IMR-90 (cell line): ENCODE measurements at regions not wholly inside any gene's neighbourhood (a gene's known extent, or its start where the extent isn't known, plus 50 kb on each side); places are given as distances from the start of the nearest gene placed in this dataset.

Experiments used
- ATAC-seq: fragments of 200-7000 bp; cut with Tn5 transposase; 2 replicates; pipeline ENCODE4 v1.9.1; 2020; ENCODE audit warnings: low read depth, mild to moderate bottlenecking, moderate library complexity
- BruUV-seq: library from RNA; stranded (reverse); fragments of 400-500 nt; replicated peaks from 2 replicates; lab custom pipeline; 2021; lab: Mats Ljungman, UMichigan
- CTCF ChIA-PET: fragments of 300-600 bp; formaldehyde crosslinking; extraction: SDS; loops from one replicate; lab custom pipeline; 2021; ENCODE audit warnings: antibody characterized with exemption; lab: Yijun Ruan, JAX
- POLR2A ChIA-PET: fragments of 300-600 bp; sonication (Branson Sonifier 250); formaldehyde crosslinking; loops from one replicate; lab custom pipeline; 2022; ENCODE audit warnings: antibody characterized with exemption; ENCODE audit not compliant: unreplicated experiment; lab: Charles Lee
- DNase-seq: peaks from one replicate; pipeline ENCODE4 v3.0.0; 2013
- H2AFZ ChIP-seq: replicated peaks from 2 replicates; pipeline ENCODE3; 2013; ENCODE audit warnings: low read length, mild to moderate bottlenecking; ENCODE audit not compliant: poor library complexity
- H2AK5ac ChIP-seq: 2 replicates; pipeline ENCODE4 v1.6.1; 2013; ENCODE audit warnings: low read depth, low read length, inconsistent platforms
- H2AK9ac ChIP-seq: replicated peaks from 2 replicates; pipeline ENCODE3; 2013; ENCODE audit warnings: mild to moderate bottlenecking, low read depth, low read length, moderate library complexity; ENCODE audit not compliant: poor library complexity
- H2BK120ac ChIP-seq: 2 replicates; pipeline ENCODE4 v1.6.1; 2013; ENCODE audit warnings: low read depth, low read length, inconsistent platforms
- H2BK15ac ChIP-seq: 3 replicates; pipeline ENCODE4 v1.6.1; 2013; ENCODE audit warnings: low read depth, low read length, inconsistent platforms
- H2BK20ac ChIP-seq: 2 replicates; pipeline ENCODE4 v1.6.1; 2013; ENCODE audit warnings: low read depth, mild to moderate bottlenecking, inconsistent platforms, low read length, moderate library complexity
- H2BK5ac ChIP-seq: 2 replicates; pipeline ENCODE4 v1.6.1; 2013; ENCODE audit warnings: mild to moderate bottlenecking, low read depth, low read length, inconsistent platforms; ENCODE audit not compliant: poor library complexity, severe bottlenecking
- H3K14ac ChIP-seq: replicated peaks from 2 replicates; pipeline ENCODE4 v1.6.1; 2013; ENCODE audit warnings: low read depth, low read length, inconsistent platforms
- H3K18ac ChIP-seq: 2 replicates; pipeline ENCODE4 v1.6.1; 2013; ENCODE audit warnings: low read depth, low read length, control low read depth
- H3K23ac ChIP-seq: 2 replicates; pipeline ENCODE4 v1.6.1; 2013; ENCODE audit warnings: low read depth, low read length, inconsistent platforms
- H3K27ac ChIP-seq: 2 replicates; pipeline ENCODE4 v1.5.1; 2013; ENCODE audit warnings: mild to moderate bottlenecking, control low read depth, low read length; ENCODE audit not compliant: insufficient read depth
- H3K27me3 ChIP-seq: 2 replicates; pipeline ENCODE4 v1.6.1; 2013; ENCODE audit warnings: low read length; ENCODE audit not compliant: control insufficient read depth, insufficient read depth
- H3K36me3 ChIP-seq: 2 replicates; pipeline ENCODE4 v1.6.1; 2013; ENCODE audit warnings: low read length, mixed read lengths; ENCODE audit not compliant: control insufficient read depth, insufficient read depth
- H3K4ac ChIP-seq: 2 replicates; pipeline ENCODE4 v1.6.1; 2013; ENCODE audit warnings: low read depth, low read length, inconsistent platforms
- H3K4me1 ChIP-seq: 2 replicates; pipeline ENCODE4 v1.6.1; 2013; ENCODE audit warnings: low read length, mixed read lengths; ENCODE audit not compliant: control insufficient read depth, insufficient read depth
- H3K4me2 ChIP-seq: 2 replicates; pipeline ENCODE4 v1.6.1; 2013; ENCODE audit warnings: low read depth, mild to moderate bottlenecking, control low read depth, low read length, moderate library complexity
- H3K4me3 ChIP-seq: 2 replicates; pipeline ENCODE4 v1.5.1; 2013; ENCODE audit warnings: low read depth, mild to moderate bottlenecking, control low read depth, low read length, moderate library complexity; ENCODE audit not compliant: insufficient read depth
- H3K56ac ChIP-seq: 2 replicates; pipeline ENCODE4 v1.6.1; 2013; ENCODE audit warnings: low read length, inconsistent platforms; ENCODE audit not compliant: insufficient read depth; ENCODE audit errors: extremely low read depth
- H3K79me1 ChIP-seq, 2 experiments: 2 replicates each; pipeline ENCODE4 v1.6.1; 2013; ENCODE audit warnings: low read length in 2 of 2, inconsistent platforms in 1 of 2, low read depth in 1 of 2
- H3K9ac ChIP-seq: 2 replicates; pipeline ENCODE4 v1.6.1; 2013; ENCODE audit warnings: low read depth, low read length, control low read depth
- H3K9me1 ChIP-seq: 2 replicates; pipeline ENCODE4 v1.6.1; 2013; ENCODE audit warnings: low read length, inconsistent platforms; ENCODE audit not compliant: insufficient read depth
- H3K9me3 ChIP-seq: 2 replicates; pipeline ENCODE4 v1.6.1; 2013; ENCODE audit warnings: low read length; ENCODE audit not compliant: control insufficient read depth, insufficient read depth
- H4K20me1 ChIP-seq: 2 replicates; pipeline ENCODE4 v1.6.1; 2013; ENCODE audit warnings: low read length, inconsistent platforms; ENCODE audit not compliant: insufficient read depth
- H4K5ac ChIP-seq: 2 replicates; pipeline ENCODE4 v1.6.1; 2013; ENCODE audit warnings: mild to moderate bottlenecking, low read depth, low read length, control low read depth
- H4K8ac ChIP-seq, 2 experiments: 2 replicates each; pipeline ENCODE4 v1.6.1; 2013; ENCODE audit warnings: low read depth in 2 of 2, low read length in 2 of 2, control low read depth in 1 of 2, inconsistent platforms in 1 of 2
- H4K91ac ChIP-seq: 2 replicates; pipeline ENCODE4 v1.6.1; 2013; ENCODE audit warnings: low read depth, low read length, inconsistent platforms; ENCODE audit not compliant: insufficient read depth
- RAD21 ChIP-seq: IDR thresholded peaks from 2 replicates; pipeline ENCODE4 v1.6.1; 2012; ENCODE audit warnings: low read length, improper control_type of control experiment
- WGBS, 2 experiments: methylation state at CpG; one replicate each; pipeline versions ENCODE4 v1.1.5 to v1.1.7; 2013; ENCODE audit warnings: missing lambda C conversion rate in 2 of 2; ENCODE audit not compliant: insufficient read length in 1 of 2; ENCODE audit errors: extremely low coverage in 2 of 2; 5-methylcytosine and 5-hydroxymethylcytosine counted together
- dilution Hi-C: fragments of 300-500 bp; cut with HindIII; formaldehyde crosslinking; loops from one replicate; pipeline ENCODE4 v1.14.3; 2018; ENCODE audit warnings: low sequenced_read_pairs; ENCODE audit not compliant: unreplicated experiment
- in situ Hi-C: fragments of 300-500 bp; cut with MboI; formaldehyde crosslinking; loops from 3 replicates; pipeline ENCODE4 v1.14.3; 2019; ENCODE audit warnings: low sequenced_read_pairs, inconsistent platforms, mixed read lengths
- intact Hi-C: fragments of 100-400 bp; cut with micrococcal nuclease; formaldehyde crosslinking; loops from 2 replicates; pipeline ENCODE4 v1.10.0; 2022

DNA sequence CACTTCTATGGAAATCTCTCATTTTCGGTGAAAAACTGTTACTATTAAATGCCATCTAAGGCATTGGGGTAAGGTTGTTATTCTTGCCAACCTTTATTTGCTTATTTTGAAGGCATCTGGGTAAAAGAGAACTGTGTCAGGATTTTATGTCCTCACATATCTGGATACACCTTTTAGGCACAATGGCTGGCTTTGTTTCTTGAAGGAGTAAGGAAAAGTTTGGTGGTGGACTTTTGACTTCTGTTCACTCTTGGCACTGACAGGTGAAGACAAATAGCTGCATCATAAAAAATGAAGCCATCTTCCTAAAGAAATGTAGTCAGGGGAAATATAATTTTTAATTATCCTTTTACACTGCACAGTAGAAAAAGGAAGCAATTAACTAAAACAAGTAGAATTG is 310.0 kb downstream of the CNTN3 start:
- WGBS, 2 experiments: no CpG with 5 or more reads among the region's 1 CpG
- Histone ChIP-seq H4K5ac (no peak overlapping the region), H4K8ac (no peak overlapping the region), H2AK9ac (no peak overlapping the region), H2BK5ac (no peak overlapping the region), H3K36me3 (no peaks in the 10 kb centered on the region), H3K4ac (no peak overlapping the region), H3K4me1 (no peaks in the 10 kb centered on the region), H4K20me1 (no peaks in the 10 kb centered on the region), H2BK120ac (no peak overlapping the region), H3K9me3 (no peaks in the 10 kb centered on the region), H3K9me1 (no peaks in the 10 kb centered on the region), H2AFZ (no peak overlapping the region), H3K9ac (no peak overlapping the region), H3K27me3 (no peaks in the 10 kb centered on the region), H3K18ac (no peak overlapping the region), H3K4me3 (no peak overlapping the region), H2BK20ac (no peak overlapping the region), H3K56ac (no peak overlapping the region), H4K91ac (no peak overlapping the region), H3K23ac (no peak overlapping the region), H3K14ac (no peak overlapping the region), H2AK5ac (no peak overlapping the region), H2BK15ac (no peak overlapping the region), H3K27ac (no peak overlapping the region), H3K4me2 (no peak overlapping the region), H3K79me1 (no peaks in the 10 kb centered on the region)
- intact Hi-C loops: no loop called here
- ChIA-PET POLR2A (no interaction called here), CTCF (no interaction called here)
- in situ Hi-C loops: no loop called here
- dilution Hi-C loops: no loop called here
- no peak for ATAC-seq
- no TSS peak for BruUV-seq
- TF ChIP-seq RAD21: no peak
- DNase-seq: no peak
